ENCODE measurements at regions not wholly inside any gene's neighbourhood (a gene's known extent, or its start where the extent isn't known, plus 50 kb on each side); places are given as distances from the start of the nearest gene placed in this dataset.
"Not testable (repeated sequence)": the region's sequence is repeated elsewhere in the genome, so short reads cannot be mapped to it uniquely, and the experiment has no call there.

- peak; percentile 66 for TF ChIP-seq ZNF687 (CRISPR knock-in tag; IDR thresholded peaks at IDR 0.05)
These were observed 106.5 kb downstream of the NPIPB11 start (continued) for GRCh38 chr16:29300030-29300491.

DNA sequence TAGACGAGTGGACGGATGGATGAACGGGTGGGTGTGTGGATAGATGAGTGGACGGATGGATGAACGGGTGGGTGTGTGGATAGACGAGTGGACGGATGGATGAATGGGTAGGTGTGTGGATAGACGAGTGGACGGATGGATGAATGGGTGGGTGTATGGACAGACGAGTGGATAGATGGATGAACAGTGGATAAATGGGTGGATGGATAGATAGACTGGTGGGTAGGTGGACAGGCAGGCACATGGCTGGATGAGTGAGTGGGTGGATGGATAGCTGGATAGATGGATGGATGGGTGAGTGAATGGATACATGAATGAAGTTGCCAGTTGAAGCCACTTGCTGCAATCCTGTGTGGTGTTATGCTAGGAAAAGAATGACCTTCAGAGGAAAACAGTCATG lies 107.5 kb downstream of the NPIPB11 start:
- H3K79me2 ChIP-seq (ENCODE audit: insufficient read depth, low read length); POLR2A ChIA-PET; in situ Hi-C loops (cut with HindIII; ENCODE audit: extremely low pct_ligation_motif_present, low pct_unique_long_range_greater_than_20kb); H3K27me3 ChIP-seq (ENCODE audit: control insufficient read depth in 1 of 2, insufficient read depth in 2 of 2, low read length in 2 of 2); H3K36me3 ChIP-seq (replicated peaks in 1 of 2; ENCODE audit: control insufficient read depth in 1 of 2, insufficient read depth in 2 of 2, low read length in 2 of 2); intact Hi-C loops (cut with micrococcal nuclease; ENCODE audit: unreplicated experiment); DNase-seq (ENCODE audit: low spot score); H3K27ac ChIP-seq (ENCODE audit: extremely low read length, insufficient read depth, low read length); H3K4me3 ChIP-seq (replicated peaks in 1 of 3; ENCODE audit: insufficient read depth in 1 of 3, low read depth in 2 of 3, low read length in 3 of 3); H4K20me1 ChIP-seq (ENCODE audit: insufficient read depth, low read length); H2AFZ ChIP-seq (ENCODE audit: low read length); H3K9me3 ChIP-seq (ENCODE audit: low read length); CTCF ChIA-PET (ENCODE audit: low intra/inter-chr PET ratio, low total read pairs); BruUV-seq (replicated peaks); ATAC-seq; FAIRE-seq; H3K4me2 ChIP-seq (ENCODE audit: low read depth, low read length); H3K9ac ChIP-seq (ENCODE audit: insufficient read depth, low read depth, low read length): not testable (repeated sequence)
- 86% methylated on average over 10 of the region's 10 CpGs for WGBS (ENCODE audit: low lambda C conversion rate)
- peaks cover 57% of the 10 kb centered on the region for H3K4me1 ChIP-seq (ENCODE audit: insufficient read depth, low read length)

DNA sequence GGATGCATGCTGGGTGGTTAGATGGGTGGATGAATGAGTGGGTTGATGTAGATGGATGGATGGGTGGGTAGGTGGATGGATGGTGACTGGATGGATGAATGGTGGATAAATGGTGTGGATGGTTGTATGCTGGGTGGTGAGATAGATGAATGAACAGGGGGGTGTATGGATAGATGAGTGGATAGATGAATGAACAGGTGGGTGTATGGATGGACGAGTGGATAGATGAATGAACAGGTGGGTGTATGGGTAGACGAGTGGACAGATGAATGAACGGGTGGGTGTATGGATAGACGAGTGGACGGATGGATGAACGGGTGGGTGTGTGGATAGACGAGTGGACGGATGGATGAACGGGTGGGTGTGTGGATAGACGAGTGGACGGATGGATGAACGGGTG lies 108.2 kb downstream of the NPIPB11 start:
- ATAC-seq: not testable (repeated sequence)

More for the DNA sequence above, 108.2 kb downstream of the NPIPB11 start:
- DNase-seq (ENCODE audit: low spot score); BruUV-seq (replicated peaks); H4K20me1 ChIP-seq (ENCODE audit: insufficient read depth, low read length); H3K79me2 ChIP-seq (ENCODE audit: insufficient read depth, low read length); H3K4me3 ChIP-seq (replicated peaks in 1 of 3; ENCODE audit: insufficient read depth in 1 of 3, low read depth in 2 of 3, low read length in 3 of 3); H2AFZ ChIP-seq (ENCODE audit: low read length); H3K36me3 ChIP-seq (replicated peaks in 1 of 2; ENCODE audit: control insufficient read depth in 1 of 2, insufficient read depth in 2 of 2, low read length in 2 of 2); H3K4me2 ChIP-seq (ENCODE audit: low read depth, low read length); H3K27ac ChIP-seq (ENCODE audit: extremely low read length, insufficient read depth, low read length); intact Hi-C loops (cut with micrococcal nuclease; ENCODE audit: unreplicated experiment); CTCF ChIA-PET (ENCODE audit: low intra/inter-chr PET ratio, low total read pairs); H3K27me3 ChIP-seq (ENCODE audit: control insufficient read depth in 1 of 2, insufficient read depth in 2 of 2, low read length in 2 of 2); FAIRE-seq; H3K9ac ChIP-seq (ENCODE audit: insufficient read depth, low read depth, low read length); H3K9me3 ChIP-seq (ENCODE audit: low read length); POLR2A ChIA-PET; in situ Hi-C loops (cut with HindIII; ENCODE audit: extremely low pct_ligation_motif_present, low pct_unique_long_range_greater_than_20kb): not testable (repeated sequence)
- peaks cover 55% of the 10 kb centered on the region for H3K4me1 ChIP-seq (ENCODE audit: insufficient read depth, low read length)
- 78% methylated on average over 12 of the region's 12 CpGs for WGBS (ENCODE audit: low lambda C conversion rate)

Data from HepG2 (cell line).